Epidermal melanocyte (primary cell): ENCODE measurements at regions not wholly inside any gene's neighbourhood (a gene's known extent, or its start where the extent isn't known, plus 50 kb on each side); places are given as distances from the start of the nearest gene placed in this dataset.

ENCODE experiments used
- DNase-seq: peaks from one replicate; pipeline ENCODE4 v3.0.0; 2011; ENCODE audit warnings: low spot score; ENCODE audit not compliant: insufficient read length

GRCh38 chr10:29395409-29395808 is 106.5 kb downstream of the LYZL1 start:
- no peak for DNase-seq

DNA sequence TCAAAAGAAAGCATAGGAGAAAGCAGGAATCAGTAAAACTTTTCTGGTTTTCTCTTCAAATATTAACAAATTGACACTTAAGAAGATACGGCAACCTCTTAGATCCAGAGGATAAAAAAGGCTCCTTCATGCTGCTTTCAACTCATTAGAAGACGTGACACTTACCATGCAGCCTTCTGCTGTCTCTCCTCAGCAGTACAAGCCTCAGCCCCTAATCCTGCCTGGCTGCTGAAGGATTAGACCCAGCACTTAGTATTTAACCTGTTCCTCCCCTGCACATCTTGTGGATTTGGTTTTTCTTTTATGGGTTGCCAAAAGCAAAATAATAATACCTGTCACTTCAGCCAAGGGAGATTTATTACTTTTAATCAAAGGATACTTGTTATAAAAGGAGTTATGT is 108.4 kb downstream of the LYZL1 start:
- DNase-seq = no peak

- DNase-seq = no peak
Measured at GRCh38 chr10:29403208-29403607, 114.3 kb downstream of the LYZL1 start.

GRCh38 chr10:29407280-29407858 is 118.5 kb downstream of the LYZL1 start:
- DNase-seq = no peak
